A673 (cell line): ENCODE measurements at regions not wholly inside any gene's neighbourhood (a gene's known extent, or its start where the extent isn't known, plus 50 kb on each side); places are given as distances from the start of the nearest gene placed in this dataset.

Source experiments
- EZH2 ChIP-seq: fragments of 200-600 bp; sonication (generic); IDR thresholded peaks from 2 replicates; pipeline ENCODE4 v1.6.1; 2017; ENCODE audit warnings: borderline replicate concordance, low read depth, mild to moderate bottlenecking, mixed read lengths, antibody characterized with exemption, low read length; ENCODE audit not compliant: poor library complexity, severe bottlenecking
- TF ChIP-seq, protein P1 (sequence below): fragments of 300-800, 200-600 bp; sonication (generic); conservative IDR thresholded peaks from 2 replicates; pipeline ENCODE4 v1.5.1; 2017; ENCODE audit warnings: low read depth, mild to moderate bottlenecking, antibody characterized with exemption, low read length, moderate library complexity, mixed read lengths

DNA sequence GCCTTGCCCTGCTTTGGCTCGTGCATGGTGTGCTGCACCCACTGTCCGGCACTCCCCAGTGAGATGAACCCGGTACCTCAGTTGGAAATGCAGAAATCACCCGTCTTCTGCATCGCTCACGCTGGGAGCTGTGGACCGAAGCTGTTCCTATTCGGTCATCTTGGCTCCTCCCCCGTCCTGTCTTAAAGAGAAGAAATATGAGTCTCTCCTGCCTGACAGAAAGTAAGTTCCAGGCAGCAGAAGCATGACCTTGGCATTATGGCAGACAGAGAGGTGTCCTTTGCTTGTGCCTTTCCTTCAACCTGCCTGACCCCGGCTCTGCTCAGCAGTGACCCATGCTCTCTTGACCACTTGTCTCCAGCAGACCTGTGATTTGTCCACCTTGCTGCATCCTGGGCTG is 62.5 kb upstream of the CYP1B1 start:
- TF ChIP-seq, protein P1, sequence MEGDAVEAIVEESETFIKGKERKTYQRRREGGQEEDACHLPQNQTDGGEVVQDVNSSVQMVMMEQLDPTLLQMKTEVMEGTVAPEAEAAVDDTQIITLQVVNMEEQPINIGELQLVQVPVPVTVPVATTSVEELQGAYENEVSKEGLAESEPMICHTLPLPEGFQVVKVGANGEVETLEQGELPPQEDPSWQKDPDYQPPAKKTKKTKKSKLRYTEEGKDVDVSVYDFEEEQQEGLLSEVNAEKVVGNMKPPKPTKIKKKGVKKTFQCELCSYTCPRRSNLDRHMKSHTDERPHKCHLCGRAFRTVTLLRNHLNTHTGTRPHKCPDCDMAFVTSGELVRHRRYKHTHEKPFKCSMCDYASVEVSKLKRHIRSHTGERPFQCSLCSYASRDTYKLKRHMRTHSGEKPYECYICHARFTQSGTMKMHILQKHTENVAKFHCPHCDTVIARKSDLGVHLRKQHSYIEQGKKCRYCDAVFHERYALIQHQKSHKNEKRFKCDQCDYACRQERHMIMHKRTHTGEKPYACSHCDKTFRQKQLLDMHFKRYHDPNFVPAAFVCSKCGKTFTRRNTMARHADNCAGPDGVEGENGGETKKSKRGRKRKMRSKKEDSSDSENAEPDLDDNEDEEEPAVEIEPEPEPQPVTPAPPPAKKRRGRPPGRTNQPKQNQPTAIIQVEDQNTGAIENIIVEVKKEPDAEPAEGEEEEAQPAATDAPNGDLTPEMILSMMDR: no peak
- no peak for TF ChIP-seq EZH2
